NCI-H82 treated with DMSO at 0.1 percent for 48 hours (cell line): ENCODE measurements at regions not wholly inside any gene's neighbourhood (a gene's known extent, or its start where the extent isn't known, plus 50 kb on each side); places are given as distances from the start of the nearest gene placed in this dataset.
"Not testable (repeated sequence)": the region's sequence is repeated elsewhere in the genome, so short reads cannot be mapped to it uniquely, and the experiment has no call there.

Experiments used
- DNase-seq: peaks from one replicate; lab custom pipeline; 2025; ENCODE audit not compliant: unreplicated experiment; lab: John Stamatoyannopoulos, UW

GRCh38 chr5:12793373-12793772 lies 889.1 kb upstream of the CTNND2 start:
- DNase-seq: no peak

DNA sequence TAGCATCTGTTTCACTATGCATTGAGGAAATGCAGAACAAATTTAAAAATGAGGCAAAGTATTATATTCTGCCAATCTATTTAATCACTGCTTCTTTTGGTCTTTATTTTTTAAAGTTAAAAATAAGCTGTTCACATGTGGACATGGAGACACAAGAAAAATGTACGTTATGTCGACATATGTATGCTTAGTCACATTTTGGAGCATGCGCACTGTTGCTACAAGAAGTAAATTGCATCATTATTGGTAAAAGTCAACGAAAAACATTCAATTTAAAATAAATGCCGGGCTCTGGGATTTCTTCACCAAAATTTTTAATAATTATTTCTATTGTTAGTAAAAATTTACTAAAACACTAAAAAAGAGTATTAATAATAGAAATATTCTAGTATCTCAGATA lies 876.3 kb upstream of the CTNND2 start:
- DNase-seq: no peak

DNA sequence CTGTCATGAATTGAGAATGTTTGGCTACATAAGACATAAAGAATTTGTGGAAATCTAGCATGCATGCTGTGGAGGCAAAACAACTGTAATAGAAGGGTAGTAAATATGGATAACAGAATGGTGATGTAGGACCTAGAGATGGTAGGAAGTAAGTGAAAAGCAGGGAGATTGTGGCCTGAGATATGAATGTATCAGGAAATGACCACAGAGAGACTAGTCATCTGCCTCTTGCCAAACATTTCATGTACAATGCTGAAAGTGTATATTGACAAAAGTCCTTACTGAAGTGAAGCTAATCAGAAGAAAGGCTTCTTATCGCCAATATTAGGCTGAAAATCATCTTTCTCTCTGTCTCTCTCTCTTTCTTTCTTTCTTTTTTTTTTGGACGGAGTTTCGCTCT lies 873.1 kb upstream of the CTNND2 start:
- no peak for DNase-seq

- no peak for DNase-seq
Measured at GRCh38 chr5:12772276-12772675, 868.0 kb upstream of the CTNND2 start.

DNA sequence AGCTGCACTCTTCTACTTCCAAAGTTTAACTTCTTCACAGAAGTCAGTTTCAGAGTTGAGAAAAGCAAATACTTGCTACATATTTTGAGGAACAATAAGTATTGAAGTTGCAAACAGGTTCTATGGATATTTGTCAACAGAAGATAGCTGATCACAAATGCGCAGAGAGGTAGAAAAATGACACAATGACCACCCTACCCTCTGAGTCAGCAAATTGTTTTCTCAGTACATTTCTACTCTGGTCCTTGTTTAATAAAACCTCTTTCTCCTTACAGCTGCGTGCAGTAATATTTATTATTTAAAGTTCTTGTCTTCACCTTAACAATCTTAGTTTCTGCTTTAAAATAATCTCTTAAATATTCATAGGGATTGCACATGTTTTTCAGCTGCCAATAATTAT lies 855.1 kb upstream of the CTNND2 start:
- no peak for DNase-seq

DNA sequence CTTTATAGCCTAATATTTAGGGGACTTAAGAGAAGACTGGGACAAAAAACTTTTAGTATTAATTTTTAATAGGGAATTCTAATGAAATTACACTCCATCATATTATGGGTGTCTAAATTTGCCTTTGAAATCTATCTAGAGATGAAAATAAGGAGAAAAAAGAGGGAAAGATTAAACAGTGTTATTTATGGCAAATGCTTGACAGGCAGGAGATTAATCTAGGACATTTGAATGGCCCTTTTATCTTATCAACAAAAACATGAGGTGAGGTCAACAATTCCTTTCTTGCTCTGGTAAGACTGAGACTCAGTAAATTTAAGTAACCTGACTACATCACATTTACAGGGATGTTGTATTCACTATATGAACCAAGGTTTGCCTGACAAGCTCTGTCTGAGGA lies 852.8 kb upstream of the CTNND2 start:
- no peak for DNase-seq

DNA sequence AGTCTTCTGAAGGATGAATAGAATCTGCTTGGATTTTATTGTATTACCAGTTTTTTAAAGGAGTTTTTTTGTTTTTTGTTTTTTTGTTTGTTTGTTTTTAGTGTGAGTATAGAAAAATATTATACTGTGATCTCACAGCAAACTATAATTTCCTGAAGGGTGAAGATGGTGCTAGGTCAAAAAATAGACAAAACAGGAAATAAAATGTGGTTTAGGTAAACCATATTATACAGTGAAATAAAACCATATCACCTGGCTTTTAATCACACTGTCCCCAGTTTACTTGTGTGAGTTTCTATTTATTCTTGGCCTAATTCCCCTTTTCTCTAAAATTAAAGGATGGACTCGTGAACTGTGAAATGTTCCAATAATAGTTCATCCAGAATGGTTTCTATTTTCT lies 841.3 kb upstream of the CTNND2 start:
- no peak for DNase-seq

- DNase-seq: no peak
Measured at GRCh38 chr5:12743582-12743981, 839.3 kb upstream of the CTNND2 start.

DNA sequence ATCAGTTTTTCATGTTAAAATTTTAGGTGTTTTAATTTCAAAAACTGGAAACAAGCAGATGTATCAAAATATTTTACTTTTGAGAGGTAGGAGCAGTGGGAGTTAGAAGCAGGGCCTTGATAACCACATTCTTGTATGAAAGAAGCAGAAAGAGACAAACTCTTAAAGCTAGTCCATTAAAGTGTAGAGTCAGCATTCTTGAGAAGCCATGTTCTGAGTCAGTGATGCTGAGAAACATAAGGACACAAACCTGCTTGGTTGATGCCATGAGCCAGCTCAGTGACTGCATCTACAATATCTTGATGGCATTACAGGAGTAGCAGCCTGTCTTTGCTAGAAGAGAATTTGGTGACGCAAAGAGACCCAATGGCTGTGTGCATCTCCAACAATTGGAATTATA lies 826.1 kb upstream of the CTNND2 start:
- no peak for DNase-seq

DNA sequence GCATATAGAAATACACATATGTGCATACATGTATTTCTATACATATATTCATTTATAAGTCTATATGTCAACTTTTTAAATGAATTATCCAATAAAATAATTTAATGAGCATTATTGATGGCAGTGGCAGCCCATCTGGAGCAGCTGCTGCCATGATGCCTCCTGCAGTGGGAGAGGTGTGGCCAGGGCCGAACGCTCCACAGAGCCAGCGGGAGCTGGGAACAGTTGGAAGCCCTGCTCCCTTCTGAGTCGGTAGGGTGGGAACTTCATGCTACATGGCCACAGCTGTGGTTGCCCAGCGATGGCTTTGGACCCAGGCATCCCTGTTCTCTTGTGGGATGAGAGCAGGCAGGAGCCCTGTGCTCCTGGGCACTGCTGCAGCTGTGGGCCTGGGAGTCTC lies 812.4 kb upstream of the CTNND2 start:
- DNase-seq: no peak

- no peak for DNase-seq
Measured at GRCh38 chr5:12707560-12707959, 803.3 kb upstream of the CTNND2 start.

- DNase-seq: no peak
Measured at GRCh38 chr5:12704955-12705354, 800.7 kb upstream of the CTNND2 start.

DNA sequence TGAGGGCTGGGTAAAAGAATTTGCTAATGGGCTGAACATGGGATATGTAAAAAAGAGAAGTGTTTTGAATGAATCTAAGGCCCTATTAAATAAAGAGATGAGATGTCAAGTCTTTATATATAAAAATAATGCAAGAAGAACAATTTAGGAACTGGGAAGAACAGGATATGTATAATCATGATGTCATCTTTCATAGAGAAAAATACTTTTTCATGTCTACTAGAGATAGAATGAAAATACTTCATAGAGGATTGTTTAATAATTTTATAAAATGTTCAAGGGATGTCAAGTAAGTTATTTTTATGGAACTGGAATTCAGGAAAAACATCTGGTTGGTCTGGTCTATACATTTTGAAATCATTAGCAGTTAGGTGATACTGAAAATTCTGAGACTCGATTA lies 799.0 kb upstream of the CTNND2 start:
- no peak for DNase-seq

- no peak for DNase-seq
Measured at GRCh38 chr5:12695651-12696050, 791.4 kb upstream of the CTNND2 start.

GRCh38 chr5:12691330-12691729 lies 787.1 kb upstream of the CTNND2 start:
- DNase-seq: no peak

DNA sequence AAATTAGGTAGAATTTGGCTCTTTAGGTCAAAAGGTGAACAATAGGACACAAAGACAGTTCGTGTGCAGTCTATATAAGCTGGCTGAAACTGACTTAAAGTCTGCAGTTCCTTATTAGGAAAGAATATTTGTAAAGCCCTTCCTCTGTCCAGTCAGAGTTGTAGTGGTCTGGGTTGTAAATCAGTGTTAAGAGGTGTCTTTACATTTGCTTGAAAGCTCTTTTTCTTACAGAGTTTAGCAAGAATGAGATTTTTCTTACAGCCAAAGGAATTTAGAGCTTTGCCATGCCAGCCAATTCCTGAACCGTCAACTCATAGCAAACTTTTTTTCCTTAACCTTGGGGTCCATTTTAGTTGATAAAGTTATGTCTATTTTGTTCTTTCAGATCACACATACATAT lies 786.1 kb upstream of the CTNND2 start:
- no peak for DNase-seq

DNA sequence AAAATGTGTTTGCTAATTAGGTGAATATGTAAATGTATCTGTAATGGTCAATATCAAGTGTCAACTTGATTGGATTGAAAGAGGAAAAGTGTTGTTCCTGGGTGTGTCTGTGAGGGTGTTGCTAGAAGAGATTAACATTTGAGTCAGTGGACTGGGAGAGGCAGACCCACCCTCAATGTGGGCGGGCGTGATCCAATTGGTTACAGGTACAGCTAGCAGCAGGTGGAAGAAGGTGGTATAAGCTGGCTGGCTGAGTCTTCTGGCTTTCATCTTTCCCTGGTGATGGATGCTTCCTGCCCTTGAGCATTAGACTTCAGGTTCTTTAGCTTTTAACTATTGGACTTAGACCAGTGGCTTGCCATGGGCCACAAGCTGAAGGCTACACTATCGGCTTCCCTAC lies 779.0 kb upstream of the CTNND2 start:
- DNase-seq: no peak

- DNase-seq: no peak
Measured at GRCh38 chr5:12679731-12680130, 775.5 kb upstream of the CTNND2 start.

DNA sequence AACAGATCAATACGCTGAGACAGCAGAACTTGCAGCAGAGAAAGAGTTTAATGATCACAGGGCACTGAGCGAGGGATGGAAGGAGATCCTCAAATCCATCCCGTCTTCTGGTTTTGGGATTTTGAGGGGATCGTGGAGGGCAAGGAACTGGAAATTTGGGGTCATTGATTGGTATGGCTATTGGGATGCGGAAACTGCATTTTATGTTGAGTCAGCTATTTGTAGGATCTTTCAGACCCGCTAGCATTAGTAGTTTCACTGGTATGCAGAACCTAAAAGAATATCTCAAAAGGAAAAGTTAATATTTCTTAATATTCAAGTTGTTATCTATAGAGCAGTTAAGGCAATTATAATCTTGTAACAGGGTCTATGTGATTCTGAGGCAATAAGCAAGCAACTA lies 771.7 kb upstream of the CTNND2 start:
- no peak for DNase-seq

- no peak for DNase-seq
Measured at GRCh38 chr5:12672141-12672540, 767.9 kb upstream of the CTNND2 start.

GRCh38 chr5:12669326-12669725 lies 765.1 kb upstream of the CTNND2 start:
- DNase-seq: no peak

GRCh38 chr5:12668564-12668963 lies 764.3 kb upstream of the CTNND2 start:
- no peak for DNase-seq

- DNase-seq: not testable (repeated sequence)
Measured at GRCh38 chr5:12667818-12668217, 763.6 kb upstream of the CTNND2 start.

DNA sequence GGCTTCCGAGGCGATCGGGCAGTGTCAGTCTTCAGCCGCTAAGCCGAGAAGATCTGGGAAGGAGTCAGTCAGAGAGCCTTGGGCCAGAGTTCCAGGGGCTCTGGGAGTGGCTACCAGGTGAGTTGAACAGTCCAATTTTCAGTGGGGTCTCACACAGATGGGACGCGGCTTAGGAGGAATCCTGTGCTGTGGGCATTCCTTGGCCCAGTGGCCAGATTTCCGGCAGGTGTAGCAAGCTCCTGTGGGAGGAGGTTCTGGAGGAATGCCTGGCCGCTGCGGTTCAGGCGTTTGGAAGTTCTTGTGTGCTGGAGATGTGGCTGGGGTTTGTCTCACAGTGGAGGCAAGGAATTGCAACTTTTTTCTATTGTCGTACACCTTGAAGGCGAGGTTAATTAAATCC lies 761.5 kb upstream of the CTNND2 start:
- not testable (repeated sequence) for DNase-seq
